Chondrocyte (in vitro differentiated cells): ENCODE measurements at regions not wholly inside any gene's neighbourhood (a gene's known extent, or its start where the extent isn't known, plus 50 kb on each side); places are given as distances from the start of the nearest gene placed in this dataset.

ENCODE experiments used
- DNase-seq: peaks from one replicate; pipeline ENCODE4 v3.0.0; 2021; ENCODE audit warnings: mixed read lengths, low spot score
- H3K27ac Mint-ChIP-seq: one replicate; pipeline ENCODE4 v1.8.0; 2021; ENCODE audit warnings: mild to moderate bottlenecking, moderate library complexity, mixed read lengths; ENCODE audit not compliant: unreplicated experiment
- H3K27me3 Mint-ChIP-seq: 2 replicates; pipeline ENCODE4 v1.8.0; 2021; ENCODE audit warnings: low read depth, mixed read lengths
- H3K36me3 Mint-ChIP-seq: 2 replicates; pipeline ENCODE4 v1.8.0; 2021; ENCODE audit warnings: low read depth, mixed read lengths
- H3K4me1 Mint-ChIP-seq: 2 replicates; pipeline ENCODE4 v1.8.0; 2021; ENCODE audit warnings: low read depth, mild to moderate bottlenecking, mixed read lengths
- H3K4me3 Mint-ChIP-seq: one replicate; pipeline ENCODE4 v1.8.0; 2021; ENCODE audit warnings: mild to moderate bottlenecking, moderate library complexity, mixed read lengths; ENCODE audit not compliant: unreplicated experiment
- H3K9me3 Mint-ChIP-seq: 2 replicates; pipeline ENCODE4 v1.8.0; 2021; ENCODE audit warnings: low read depth, mixed read lengths
- TF ChIP-seq, protein P1 (sequence below): fragments of 200-600 bp; sonication (generic); IDR thresholded peaks from 2 replicates; pipeline ENCODE4 v1.5.0; 2021; ENCODE audit warnings: antibody characterized with exemption, mild to moderate bottlenecking, moderate library complexity

DNA sequence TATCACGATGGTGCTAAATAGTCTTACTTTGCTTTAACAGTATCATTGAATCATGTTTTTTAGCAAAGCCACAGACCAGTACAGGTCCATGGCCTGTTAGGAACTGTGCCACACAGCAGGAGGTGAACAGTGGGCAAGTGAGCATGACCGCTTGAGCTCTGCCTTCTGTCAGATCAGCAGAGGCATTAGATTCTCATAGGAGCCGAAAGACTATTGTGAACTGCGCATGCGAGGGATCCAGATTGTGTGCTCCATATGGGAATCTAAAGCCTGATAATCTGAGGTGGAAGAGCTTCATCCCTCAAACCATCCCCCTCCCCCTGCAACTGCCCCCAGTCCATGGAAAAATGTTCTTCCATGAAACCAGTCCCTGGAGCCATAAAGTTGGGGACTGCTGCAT, 102.3 kb upstream of the OSR1 start:
- no peak for DNase-seq
- Mint-ChIP-seq H3K9me3 (peaks cover 5% of the 10 kb centered on the region), H3K4me3 (no peak overlapping the region), H3K27ac (no peak overlapping the region), H3K27me3 (no peaks in the 10 kb centered on the region), H3K36me3 (no peaks in the 10 kb centered on the region), H3K4me1 (peaks cover 29% of the 10 kb centered on the region)
- TF ChIP-seq, protein P1, sequence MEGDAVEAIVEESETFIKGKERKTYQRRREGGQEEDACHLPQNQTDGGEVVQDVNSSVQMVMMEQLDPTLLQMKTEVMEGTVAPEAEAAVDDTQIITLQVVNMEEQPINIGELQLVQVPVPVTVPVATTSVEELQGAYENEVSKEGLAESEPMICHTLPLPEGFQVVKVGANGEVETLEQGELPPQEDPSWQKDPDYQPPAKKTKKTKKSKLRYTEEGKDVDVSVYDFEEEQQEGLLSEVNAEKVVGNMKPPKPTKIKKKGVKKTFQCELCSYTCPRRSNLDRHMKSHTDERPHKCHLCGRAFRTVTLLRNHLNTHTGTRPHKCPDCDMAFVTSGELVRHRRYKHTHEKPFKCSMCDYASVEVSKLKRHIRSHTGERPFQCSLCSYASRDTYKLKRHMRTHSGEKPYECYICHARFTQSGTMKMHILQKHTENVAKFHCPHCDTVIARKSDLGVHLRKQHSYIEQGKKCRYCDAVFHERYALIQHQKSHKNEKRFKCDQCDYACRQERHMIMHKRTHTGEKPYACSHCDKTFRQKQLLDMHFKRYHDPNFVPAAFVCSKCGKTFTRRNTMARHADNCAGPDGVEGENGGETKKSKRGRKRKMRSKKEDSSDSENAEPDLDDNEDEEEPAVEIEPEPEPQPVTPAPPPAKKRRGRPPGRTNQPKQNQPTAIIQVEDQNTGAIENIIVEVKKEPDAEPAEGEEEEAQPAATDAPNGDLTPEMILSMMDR = no peak

DNA sequence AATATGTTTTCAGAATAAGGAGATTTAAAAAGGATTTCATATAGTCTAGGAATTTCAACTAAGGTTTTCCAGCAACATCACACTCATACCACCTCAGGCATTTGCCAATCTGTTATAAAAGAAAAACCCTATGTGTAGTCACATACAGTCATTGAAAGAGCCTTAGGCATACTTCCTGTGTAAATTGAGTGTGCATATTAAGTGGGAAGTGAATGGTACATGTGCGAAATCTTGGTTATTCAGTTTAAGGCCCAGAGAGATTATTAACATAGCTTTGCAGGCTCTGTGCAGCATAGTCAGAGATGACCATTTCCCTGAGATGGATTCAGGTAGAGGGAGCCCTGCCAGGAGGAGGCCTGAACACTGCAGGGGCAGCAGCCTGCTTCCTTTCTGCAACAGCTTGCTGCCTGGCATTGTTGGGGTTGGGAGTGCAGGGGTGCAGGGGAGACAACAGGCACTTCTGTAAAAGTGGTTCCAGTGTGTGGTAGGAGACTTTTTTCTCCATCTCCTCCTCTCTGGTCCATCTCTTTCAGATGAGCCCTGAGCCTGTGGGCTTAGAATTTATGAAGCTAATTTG, 100.1 kb upstream of the OSR1 start:
- Mint-ChIP-seq H3K4me3 (no peak overlapping the region), H3K27me3 (no peaks in the 10 kb centered on the region), H3K36me3 (peaks cover 3% of the 10 kb centered on the region), H3K4me1 (peaks cover 29% of the 10 kb centered on the region), H3K27ac (no peak overlapping the region), H3K9me3 (peaks cover 9% of the 10 kb centered on the region)
- no peak for DNase-seq
- TF ChIP-seq, protein P1 = no peak

DNA sequence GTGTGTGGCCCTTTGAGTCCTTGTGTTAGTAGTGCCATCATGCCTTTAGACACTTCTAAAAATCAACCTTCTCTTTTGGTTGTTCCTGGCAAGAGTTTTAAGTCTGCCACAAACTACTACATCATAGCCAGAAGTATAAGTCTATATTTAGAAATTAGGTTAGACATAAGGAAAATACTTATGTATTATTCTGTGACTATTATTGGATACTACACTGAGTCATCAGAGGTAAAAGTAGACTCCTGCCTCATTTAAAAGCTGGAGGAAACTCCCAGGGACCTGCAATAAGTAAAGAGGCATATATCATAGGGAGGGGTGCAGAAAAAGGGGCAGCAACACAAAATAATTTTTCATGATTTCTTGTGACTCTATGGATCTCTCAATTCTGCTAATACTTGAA, 99.4 kb upstream of the OSR1 start:
- peaks cover 11% of the 10 kb centered on the region for H3K9me3 Mint-ChIP-seq
- TF ChIP-seq, protein P1 = no peak
- H3K36me3 Mint-ChIP-seq = peaks cover 5% of the 10 kb centered on the region
- H3K27me3 Mint-ChIP-seq = no peaks in the 10 kb centered on the region
- DNase-seq = no peak
- H3K4me3 Mint-ChIP-seq = no peak overlapping the region
- peaks cover 29% of the 10 kb centered on the region for H3K4me1 Mint-ChIP-seq
- peak overlapping the region; percentile 11 for H3K27ac Mint-ChIP-seq

DNA sequence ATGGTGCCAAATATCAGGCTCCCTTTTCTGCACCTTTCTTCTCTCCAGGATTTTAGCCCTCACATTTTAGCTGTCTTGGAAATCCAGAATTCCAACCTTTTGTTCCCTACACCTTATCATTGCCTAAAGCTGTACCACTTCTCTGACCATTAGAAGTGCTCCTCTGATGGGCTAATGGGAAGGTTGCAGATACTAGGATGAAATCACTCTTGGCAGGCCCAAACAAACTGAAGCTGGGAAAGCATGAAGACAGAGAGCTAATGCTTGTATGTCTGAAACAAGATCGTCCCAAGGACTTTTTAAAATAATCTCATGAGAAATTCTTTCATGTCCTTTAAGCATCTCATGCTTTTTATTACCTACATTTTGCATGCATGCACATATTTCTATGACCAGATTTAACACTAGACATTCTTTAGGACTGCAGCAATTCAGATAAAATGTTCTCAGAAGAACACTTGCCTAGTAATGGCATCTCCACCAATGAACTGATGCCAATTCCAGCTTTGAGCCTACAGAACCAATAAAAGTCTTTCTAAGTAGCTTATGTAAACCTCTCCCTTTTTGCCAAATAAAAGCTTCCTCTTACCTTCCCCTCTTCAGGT, 98.4 kb upstream of the OSR1 start:
- Mint-ChIP-seq H3K9me3 (peaks cover 11% of the 10 kb centered on the region), H3K27ac (no peak overlapping the region), H3K27me3 (no peaks in the 10 kb centered on the region), H3K36me3 (peaks cover 5% of the 10 kb centered on the region), H3K4me3 (no peak overlapping the region), H3K4me1 (peaks cover 27% of the 10 kb centered on the region)
- no peak for DNase-seq
- TF ChIP-seq, protein P1 = no peak

DNA sequence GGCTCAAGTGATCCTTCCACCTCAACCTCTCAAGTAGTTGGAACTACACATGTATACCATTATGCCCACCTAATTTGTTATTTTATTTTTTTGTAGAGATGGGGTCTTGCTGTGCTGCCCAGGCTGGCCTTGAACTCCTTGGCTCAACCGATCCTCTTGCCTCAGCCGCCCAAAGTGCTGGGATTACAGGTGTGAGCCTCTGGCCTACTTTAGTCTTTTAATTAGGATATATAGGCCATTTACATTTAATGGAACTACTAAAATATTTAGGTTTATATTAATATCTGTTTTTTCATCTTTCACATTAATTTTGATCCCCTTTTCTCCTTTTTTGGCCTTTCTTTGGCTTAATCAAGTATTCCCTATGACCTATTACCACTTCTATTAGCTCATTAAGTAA, 95.7 kb upstream of the OSR1 start:
- no peak overlapping the region for H3K27ac Mint-ChIP-seq
- H3K9me3 Mint-ChIP-seq = peaks cover 11% of the 10 kb centered on the region
- no peak for DNase-seq
- TF ChIP-seq, protein P1 = no peak
- peaks cover 21% of the 10 kb centered on the region for H3K4me1 Mint-ChIP-seq
- no peak overlapping the region for H3K4me3 Mint-ChIP-seq
- H3K36me3 Mint-ChIP-seq = peaks cover 5% of the 10 kb centered on the region
- H3K27me3 Mint-ChIP-seq = peaks cover 4% of the 10 kb centered on the region
